HG02973 (cell line): ENCODE measurements at regions not wholly inside any gene's neighbourhood (a gene's known extent, or its start where the extent isn't known, plus 50 kb on each side); places are given as distances from the start of the nearest gene placed in this dataset.

Experiments
- ATAC-seq: cut with Tn5 transposase; IDR thresholded peaks from one replicate; pipeline ENCODE4 v1.9.1; 2021; ENCODE audit warnings: moderate library complexity; ENCODE audit not compliant: unreplicated experiment

- no peak for ATAC-seq
Observed at GRCh38 chr5:159774476-159775031, 141.7 kb upstream of the ADRA1B start.

GRCh38 chr5:159775890-159776289, 140.4 kb upstream of the ADRA1B start:
- no peak for ATAC-seq

DNA sequence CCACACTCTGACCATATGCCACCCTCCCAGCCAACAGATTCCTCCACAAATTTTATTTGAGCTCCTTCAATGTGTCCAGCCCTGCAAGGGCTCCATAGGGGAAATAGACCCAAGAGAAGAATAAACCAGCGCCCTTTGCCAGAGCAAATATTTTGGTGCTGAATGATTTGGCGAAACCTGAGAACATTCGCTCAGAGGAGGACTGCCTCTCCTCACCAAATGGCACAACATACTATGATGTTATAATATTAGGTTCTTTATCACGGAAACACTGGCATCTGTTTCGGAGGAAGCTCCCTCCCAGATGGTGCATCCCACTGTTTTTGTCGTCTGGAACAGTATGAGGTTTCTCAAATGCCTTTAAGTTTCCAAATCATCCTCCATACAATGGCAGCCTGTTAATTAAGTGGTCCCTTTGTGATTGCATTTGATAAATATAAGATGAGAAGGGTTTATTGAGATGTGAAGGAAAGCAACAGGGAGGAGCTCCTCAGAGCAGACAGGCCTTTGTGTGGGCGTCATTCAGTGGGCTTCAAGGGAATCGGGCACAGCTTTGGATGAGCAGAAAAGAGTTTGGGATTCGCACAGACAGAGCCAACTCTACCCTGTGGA, 139.1 kb upstream of the ADRA1B start:
- ATAC-seq = no peak

GRCh38 chr5:159779481-159779880, 136.8 kb upstream of the ADRA1B start:
- no peak for ATAC-seq

GRCh38 chr5:159780246-159780645, 136.0 kb upstream of the ADRA1B start:
- ATAC-seq = no peak

DNA sequence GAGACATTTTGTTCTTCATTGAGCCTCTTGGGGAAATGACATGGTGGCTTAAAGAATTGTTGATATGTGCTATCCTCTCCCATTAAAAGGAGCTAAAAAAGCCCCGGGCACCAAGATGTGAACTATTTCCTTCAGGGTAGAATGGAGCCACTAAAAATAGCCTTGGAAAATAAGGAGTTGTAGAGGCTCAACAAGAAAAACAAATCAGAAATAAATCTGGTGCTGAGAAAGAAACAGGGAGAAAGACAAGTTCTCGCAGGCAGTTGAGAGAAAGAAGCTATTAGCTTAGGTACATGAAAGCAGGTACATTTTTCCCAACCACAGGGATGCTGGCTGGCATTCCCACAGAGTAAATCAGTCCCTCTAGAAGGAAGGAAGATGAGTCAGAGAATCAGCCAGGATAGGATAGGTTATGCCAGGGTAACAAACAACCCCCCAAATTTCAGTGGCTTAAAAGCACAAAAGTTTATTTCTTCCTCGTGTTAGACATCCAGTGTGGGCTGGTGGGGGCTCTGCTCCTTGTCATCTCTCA, 134.6 kb upstream of the ADRA1B start:
- no peak for ATAC-seq

GRCh38 chr5:159782197-159782994, 133.9 kb upstream of the ADRA1B start:
- ATAC-seq = no peak

- no peak for ATAC-seq
Observed at GRCh38 chr5:159782995-159783300, 133.3 kb upstream of the ADRA1B start.

GRCh38 chr5:159783726-159784247, 132.5 kb upstream of the ADRA1B start:
- ATAC-seq = no peak

GRCh38 chr5:159784993-159785392, 131.3 kb upstream of the ADRA1B start:
- no peak for ATAC-seq

- ATAC-seq = no peak
Observed at GRCh38 chr5:159785656-159786055, 130.6 kb upstream of the ADRA1B start.

DNA sequence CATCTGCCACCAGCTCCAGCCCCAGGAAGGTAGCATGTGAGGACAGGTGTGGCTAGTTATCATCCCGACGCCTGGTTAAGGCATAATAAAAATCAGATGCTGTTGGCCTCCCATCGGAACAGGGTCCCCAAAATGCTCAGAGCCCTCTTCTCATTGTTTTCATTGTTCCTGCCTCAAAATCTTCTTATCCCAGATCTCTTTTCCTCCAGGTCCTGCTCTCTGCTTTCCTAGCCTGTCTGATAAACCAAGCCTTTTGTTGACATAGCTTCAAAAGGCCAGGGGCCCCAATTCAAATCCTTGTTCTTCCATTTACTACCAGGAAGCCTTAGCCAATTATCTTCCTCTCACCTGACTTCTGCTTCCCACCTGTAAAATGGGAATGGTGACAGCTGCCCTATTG, 130.1 kb upstream of the ADRA1B start:
- ATAC-seq = no peak

DNA sequence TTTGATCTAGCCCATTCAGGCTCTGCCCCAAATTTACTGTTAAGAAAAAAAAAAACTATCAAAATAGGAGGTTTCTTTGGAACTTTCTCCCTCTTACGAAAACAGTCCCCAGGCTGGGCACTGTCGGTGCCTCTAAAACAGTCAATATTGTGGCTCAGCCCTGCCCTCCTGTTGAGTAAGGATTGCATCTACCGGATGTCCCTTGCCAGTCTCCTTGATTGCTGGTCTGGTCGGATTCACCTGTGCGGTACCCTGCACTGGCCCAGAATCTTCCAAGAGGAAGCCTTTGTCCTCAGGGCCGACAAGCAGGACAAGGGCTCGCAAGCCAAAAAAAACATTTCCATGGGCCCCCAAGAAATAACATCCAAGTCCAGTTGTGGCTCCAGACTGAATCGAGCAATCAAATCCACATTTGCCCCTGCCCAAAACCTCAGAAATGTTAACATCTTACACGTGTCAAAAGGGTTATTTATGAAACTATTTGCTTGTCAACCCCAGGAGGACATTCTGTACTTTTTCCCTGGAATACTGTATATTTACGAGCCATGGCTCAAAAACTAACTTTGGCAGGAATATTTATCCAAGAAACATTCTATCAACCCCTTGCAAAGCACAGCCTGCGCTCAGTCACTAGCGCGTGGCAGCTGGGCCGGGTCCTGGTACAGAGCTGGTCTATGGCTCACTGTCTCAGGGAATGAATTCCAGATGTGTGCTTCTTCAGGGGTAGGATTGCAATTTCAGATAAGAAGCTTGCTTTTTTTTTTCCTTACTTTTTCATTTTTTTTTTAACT, 129.2 kb upstream of the ADRA1B start:
- no peak for ATAC-seq

DNA sequence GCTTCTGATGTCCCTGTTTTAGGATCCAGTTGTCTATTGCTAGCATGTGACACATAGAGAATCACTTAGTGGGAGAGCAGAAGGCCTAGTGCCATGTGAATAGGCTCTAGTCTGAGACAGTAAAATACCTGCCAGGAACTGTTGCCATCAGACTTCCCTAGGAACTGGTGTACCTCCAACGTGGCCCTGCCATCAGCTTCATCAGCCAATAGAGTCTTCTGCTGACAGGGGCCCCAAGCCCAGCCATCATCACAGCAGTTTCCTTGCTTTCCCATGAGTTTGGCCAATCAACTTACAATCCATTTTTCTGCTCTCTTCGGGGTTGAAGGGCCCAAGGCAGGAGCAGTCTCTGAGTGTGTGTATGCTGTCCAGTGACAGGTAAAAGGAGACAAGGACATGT, 128.4 kb upstream of the ADRA1B start:
- no peak for ATAC-seq

DNA sequence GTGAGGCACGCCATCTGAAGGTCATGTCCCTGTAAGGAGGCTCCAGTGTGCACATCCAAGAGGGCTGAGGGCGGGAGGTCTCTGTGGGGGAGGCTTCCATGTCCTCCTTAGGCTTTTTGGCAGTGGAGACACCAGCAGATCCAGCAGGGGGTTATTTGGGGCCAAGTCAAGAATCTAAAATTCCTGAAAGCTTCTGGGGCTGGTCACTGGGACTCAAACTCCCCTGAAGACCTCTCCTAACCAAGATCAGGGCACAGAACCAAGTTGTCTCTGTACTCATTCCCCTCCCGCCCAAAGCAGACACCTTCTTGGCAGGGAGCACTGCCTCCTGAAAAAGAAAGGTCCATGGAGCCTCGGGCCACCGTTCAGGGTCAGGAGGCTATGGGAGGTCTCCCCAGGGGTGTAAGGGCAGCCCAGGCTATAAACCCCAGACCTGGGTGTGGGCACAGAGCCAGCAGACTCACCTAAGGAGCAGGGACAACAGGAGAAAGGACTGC, 127.4 kb upstream of the ADRA1B start:
- ATAC-seq = no peak

DNA sequence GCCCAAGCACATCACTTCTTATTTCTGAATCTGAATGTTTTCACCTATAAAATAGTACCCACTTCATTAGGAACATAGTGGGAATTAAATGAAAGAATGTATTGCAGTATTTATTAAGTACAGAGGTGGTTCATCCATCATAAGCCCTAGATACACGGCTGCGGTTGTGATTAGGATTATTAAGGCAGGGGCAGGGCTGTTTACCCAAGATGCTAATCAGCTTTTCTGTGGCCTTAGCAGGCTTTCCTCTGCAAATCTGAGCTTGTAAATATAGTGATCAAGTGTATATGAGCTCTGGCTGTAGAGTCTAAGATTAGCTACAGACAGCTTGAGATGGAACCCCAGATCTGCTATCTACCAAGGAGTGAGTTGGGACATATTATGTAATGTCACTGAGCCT, 124.1 kb upstream of the ADRA1B start:
- ATAC-seq = no peak

DNA sequence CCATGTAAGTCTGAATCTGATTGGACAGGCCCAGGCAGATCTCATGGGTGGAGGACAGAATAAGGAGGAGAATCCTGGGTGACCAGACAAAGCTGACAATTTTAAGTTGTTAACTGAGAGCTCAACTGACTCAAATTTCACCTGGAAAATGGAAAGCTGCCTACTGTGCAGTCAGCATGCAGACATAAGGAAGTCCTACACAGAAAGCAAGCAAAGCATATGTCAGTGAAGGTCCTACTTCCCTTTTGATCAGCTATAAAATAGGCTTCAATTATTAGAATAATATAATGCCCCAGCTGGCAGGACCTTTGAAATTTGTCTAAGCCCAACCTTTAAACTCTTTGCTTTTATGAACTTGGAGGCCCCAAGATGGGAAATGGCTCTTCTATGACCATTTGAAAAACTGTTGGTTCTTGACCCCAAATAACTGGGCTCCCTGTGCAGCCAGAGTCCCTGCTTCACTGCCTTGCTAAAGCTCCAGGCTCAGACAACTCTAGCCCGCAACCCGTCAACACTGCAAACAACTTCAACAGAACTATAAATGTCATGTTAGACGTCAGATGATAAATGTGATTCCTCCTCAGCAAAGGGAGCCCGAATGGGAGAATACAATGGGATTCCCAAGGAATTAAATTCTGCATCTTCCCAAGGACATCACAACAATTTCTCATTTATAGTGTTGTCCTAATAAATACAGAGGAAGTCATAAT, 118.9 kb upstream of the ADRA1B start:
- ATAC-seq = no peak

GRCh38 chr5:159799701-159800100, 116.6 kb upstream of the ADRA1B start:
- no peak for ATAC-seq

- no peak for ATAC-seq
Observed at GRCh38 chr5:159800131-159800840, 116.0 kb upstream of the ADRA1B start.

GRCh38 chr5:159801303-159801702, 115.0 kb upstream of the ADRA1B start:
- no peak for ATAC-seq
